Activated T-cell treated with anti-CD3 and anti-CD28 coated beads, Interleukin-2, amount 50 U/mL, for 72 hours (primary cell): ENCODE measurements at regions not wholly inside any gene's neighbourhood (a gene's known extent, or its start where the extent isn't known, plus 50 kb on each side); places are given as distances from the start of the nearest gene placed in this dataset.
A peak's percentile ranks its signal among the peaks of the same experiment; 100 is the strongest.
"Not testable (repeated sequence)": the region's sequence is repeated elsewhere in the genome, so short reads cannot be mapped to it uniquely, and the experiment has no call there.

ENCODE experiments used
- ATAC-seq, 2 donors: fragments of 150-1000 bp; cut with Tn5 transposase; replicated peaks in 1 of 2; 2 replicates each; pipeline ENCODE4 v1.10.0; 2021; ENCODE audit warnings: moderate library complexity in 2 of 2, mild to moderate bottlenecking in 1 of 2
- DNase-seq, 2 donors: peaks; one replicate each; pipeline ENCODE4 v3.0.0; 2021 to 2022; ENCODE audit warnings: mixed read lengths in 1 of 2
- H3K27ac Mint-ChIP-seq: one replicate; pipeline ENCODE4 v1.8.0; 2022; ENCODE audit warnings: mild to moderate bottlenecking, moderate library complexity, mixed read lengths
- H3K27me3 Mint-ChIP-seq: one replicate; pipeline ENCODE4 v1.8.0; 2022; ENCODE audit warnings: low read depth, mixed read lengths
- H3K36me3 Mint-ChIP-seq, 2 donors: one replicate each; pipeline ENCODE4 v1.8.0; 2022; ENCODE audit warnings: mixed read lengths in 2 of 2, mild to moderate bottlenecking in 1 of 2; ENCODE audit not compliant: insufficient read depth in 2 of 2
- H3K4me1 Mint-ChIP-seq: one replicate; pipeline ENCODE4 v1.8.0; 2022; ENCODE audit warnings: low read depth, mixed read lengths
- H3K4me3 Mint-ChIP-seq, 2 donors: one replicate each; pipeline ENCODE4 v1.8.0; 2022; ENCODE audit warnings: mild to moderate bottlenecking in 2 of 2, mixed read lengths in 2 of 2, moderate library complexity in 2 of 2
- H3K9me3 Mint-ChIP-seq, 2 donors: one replicate each; pipeline ENCODE4 v1.8.0; 2022; ENCODE audit warnings: mixed read lengths in 2 of 2

DNA sequence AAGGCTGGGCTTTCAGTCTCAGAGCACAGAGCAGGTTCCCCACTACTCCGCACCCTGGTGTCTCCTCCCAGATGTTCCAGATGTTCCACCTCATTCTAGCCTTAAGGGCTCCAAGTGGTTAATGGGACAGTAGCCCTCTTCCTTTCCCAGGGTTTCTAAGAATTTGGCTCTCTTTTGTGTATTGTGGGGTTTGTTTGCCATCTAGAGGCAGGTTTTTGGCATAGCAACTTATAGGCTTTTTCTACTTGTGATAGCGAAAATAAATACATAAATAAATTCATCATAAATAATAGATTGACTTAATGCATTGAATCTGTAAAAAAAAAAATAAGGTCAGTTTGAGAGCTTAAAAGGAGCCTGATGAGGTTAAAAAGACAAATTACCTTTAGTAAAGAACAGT, 86.1 kb upstream of the XKR3 start:
- not testable (repeated sequence) for ATAC-seq, H3K9me3 Mint-ChIP-seq, H3K4me1 Mint-ChIP-seq, DNase-seq, H3K4me3 Mint-ChIP-seq, H3K27ac Mint-ChIP-seq, H3K36me3 Mint-ChIP-seq
- H3K27me3 Mint-ChIP-seq, result peaks cover 14% of the 10 kb centered on the region

DNA sequence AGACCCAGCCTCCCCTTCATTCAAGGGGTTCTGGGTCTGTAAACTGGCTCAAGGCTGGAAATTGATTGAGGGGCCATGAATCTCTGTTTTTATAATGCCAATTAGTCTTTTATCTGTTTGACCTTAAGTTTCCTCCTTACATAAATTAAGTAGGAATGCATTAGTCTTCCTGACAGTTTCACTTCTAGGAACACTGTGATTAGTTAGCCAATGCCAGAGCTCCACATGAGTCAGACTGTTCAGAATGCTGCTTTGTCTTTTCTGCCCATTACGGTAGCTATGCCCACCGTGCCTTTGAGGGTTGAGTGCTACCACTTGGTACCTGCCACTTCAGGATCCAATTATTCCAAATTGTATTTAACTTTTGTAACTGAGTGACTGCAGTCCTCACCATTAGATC, 76.8 kb upstream of the XKR3 start:
- DNase-seq, H3K27ac Mint-ChIP-seq, H3K9me3 Mint-ChIP-seq, H3K4me1 Mint-ChIP-seq, H3K4me3 Mint-ChIP-seq, H3K36me3 Mint-ChIP-seq, H3K27me3 Mint-ChIP-seq, ATAC-seq: not testable (repeated sequence)

DNA sequence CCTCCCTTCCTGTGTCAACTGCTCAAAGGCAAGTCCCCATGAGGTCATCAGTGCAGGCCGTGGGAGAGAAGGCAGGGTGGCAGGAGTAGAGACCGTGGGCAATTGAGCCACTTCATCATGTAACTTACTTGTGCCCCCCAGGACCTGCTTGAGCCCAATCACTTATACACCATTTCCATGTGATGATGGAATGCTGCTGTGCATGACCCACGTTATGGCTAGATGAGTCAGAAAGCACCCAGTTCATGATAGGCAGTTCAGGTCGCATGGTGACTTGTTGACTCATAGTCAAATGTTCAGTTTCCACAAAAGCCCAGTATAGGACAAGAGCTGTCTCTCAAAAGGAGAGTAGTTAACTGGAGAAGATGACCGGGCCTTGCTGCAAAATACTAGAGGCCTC, 76.4 kb upstream of the XKR3 start:
- not testable (repeated sequence) for H3K36me3 Mint-ChIP-seq, ATAC-seq, H3K27ac Mint-ChIP-seq, H3K4me3 Mint-ChIP-seq, H3K4me1 Mint-ChIP-seq, H3K9me3 Mint-ChIP-seq, H3K27me3 Mint-ChIP-seq
- DNase-seq, result peak in 1 of 2 donors; percentile 13

DNA sequence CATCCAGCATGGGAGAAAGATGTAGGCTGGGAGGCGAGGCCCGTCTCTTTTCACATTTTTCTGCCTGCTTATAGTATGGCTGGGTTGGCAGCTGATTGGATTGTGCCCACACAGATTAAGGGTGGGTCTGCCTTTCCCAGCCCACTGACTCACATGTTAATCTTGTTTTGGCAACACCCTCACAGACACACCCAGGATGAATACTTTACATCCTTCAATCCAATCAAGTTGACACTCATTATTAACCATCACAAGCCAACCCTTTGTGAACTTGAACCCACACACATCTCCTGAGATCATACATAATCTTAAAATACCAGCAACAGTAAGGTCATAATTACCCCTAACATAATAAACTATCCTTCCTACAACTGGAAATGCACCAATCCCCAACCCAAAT, 74.1 kb upstream of the XKR3 start:
- not testable (repeated sequence) for DNase-seq, H3K4me1 Mint-ChIP-seq, H3K27me3 Mint-ChIP-seq, H3K27ac Mint-ChIP-seq, H3K4me3 Mint-ChIP-seq, H3K9me3 Mint-ChIP-seq, ATAC-seq, H3K36me3 Mint-ChIP-seq

DNA sequence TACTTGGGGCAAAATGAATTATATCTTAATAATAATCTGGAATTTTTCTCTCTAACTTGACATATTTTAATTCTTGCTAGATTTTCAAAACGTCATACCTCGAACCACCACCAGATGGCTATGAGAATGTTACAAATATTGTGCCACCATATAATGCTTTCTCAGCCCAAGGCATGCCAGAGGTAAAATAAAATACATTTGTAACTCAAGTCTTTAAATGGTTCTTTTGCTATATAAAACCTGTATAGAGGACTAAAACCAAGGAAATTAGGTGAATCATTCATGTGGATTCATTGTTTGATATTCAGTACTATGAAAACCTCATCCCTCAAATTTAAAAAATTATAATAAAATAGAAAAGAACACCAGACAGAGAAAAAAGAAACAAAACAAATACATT, 72.2 kb upstream of the XKR3 start:
- H3K27ac Mint-ChIP-seq, H3K4me1 Mint-ChIP-seq, ATAC-seq, H3K9me3 Mint-ChIP-seq, H3K36me3 Mint-ChIP-seq, DNase-seq, H3K4me3 Mint-ChIP-seq, H3K27me3 Mint-ChIP-seq: not testable (repeated sequence)

DNA sequence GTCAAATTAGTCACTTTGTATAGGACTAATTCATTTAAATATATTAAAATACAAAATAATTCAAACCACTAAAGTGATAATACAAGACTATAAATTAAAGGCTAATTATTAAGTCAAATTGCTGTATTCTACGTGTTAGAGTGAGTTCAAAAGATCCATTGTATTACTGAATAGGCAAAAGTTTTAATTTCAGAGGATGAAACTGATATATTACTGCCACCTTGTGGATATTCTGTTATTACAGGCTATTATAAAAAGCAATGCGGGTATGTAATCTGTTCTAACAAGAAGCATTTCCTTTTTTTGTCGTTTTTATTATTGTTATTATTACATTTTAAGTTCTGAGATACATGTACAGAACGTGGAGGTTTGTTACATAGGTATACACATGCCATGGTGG, 66.7 kb upstream of the XKR3 start:
- H3K27me3 Mint-ChIP-seq, ATAC-seq, H3K9me3 Mint-ChIP-seq, H3K36me3 Mint-ChIP-seq, H3K4me1 Mint-ChIP-seq, DNase-seq, H3K27ac Mint-ChIP-seq, H3K4me3 Mint-ChIP-seq: not testable (repeated sequence)

DNA sequence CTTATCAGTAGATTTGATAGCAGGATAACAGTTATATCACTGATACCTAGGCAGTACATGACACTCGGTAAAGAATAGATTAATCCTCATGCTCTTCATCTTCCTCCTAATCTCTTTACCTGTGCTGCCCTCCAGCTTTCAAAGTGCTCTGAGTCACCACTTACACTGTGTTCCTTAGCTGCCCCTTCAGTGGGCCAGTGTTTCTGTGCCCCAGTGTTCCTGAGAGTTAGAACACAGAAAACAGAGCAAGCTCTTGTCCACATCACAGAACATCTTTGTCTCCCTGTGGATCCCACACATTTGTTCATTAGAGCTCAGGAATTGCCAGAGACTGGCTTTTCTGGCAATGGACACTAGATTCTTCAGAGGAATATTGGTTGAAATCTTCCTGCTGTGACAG, 51.1 kb upstream of the XKR3 start:
- not testable (repeated sequence) for DNase-seq, H3K36me3 Mint-ChIP-seq, H3K4me3 Mint-ChIP-seq, H3K27me3 Mint-ChIP-seq, H3K9me3 Mint-ChIP-seq, ATAC-seq, H3K27ac Mint-ChIP-seq
- peaks cover 26% of the 10 kb centered on the region for H3K4me1 Mint-ChIP-seq
